Astrocyte (in vitro differentiated cells and primary cell): ENCODE measurements at regions not wholly inside any gene's neighbourhood (a gene's known extent, or its start where the extent isn't known, plus 50 kb on each side); places are given as distances from the start of the nearest gene placed in this dataset.

ENCODE experiments used
- EZH2 ChIP-seq: IDR thresholded peaks from 2 replicates; pipeline ENCODE4 v1.6.1; 2012; ENCODE audit warnings: mild to moderate bottlenecking, low read length, inconsistent platforms; ENCODE audit not compliant: insufficient read depth
- TF ChIP-seq, protein P1 (sequence below): IDR thresholded peaks from 2 replicates; pipeline ENCODE4 v1.5.1; 2011; ENCODE audit warnings: low read depth, mild to moderate bottlenecking, inconsistent platforms, low read length, moderate library complexity; ENCODE audit not compliant: insufficient read depth

- TF ChIP-seq, protein P1, sequence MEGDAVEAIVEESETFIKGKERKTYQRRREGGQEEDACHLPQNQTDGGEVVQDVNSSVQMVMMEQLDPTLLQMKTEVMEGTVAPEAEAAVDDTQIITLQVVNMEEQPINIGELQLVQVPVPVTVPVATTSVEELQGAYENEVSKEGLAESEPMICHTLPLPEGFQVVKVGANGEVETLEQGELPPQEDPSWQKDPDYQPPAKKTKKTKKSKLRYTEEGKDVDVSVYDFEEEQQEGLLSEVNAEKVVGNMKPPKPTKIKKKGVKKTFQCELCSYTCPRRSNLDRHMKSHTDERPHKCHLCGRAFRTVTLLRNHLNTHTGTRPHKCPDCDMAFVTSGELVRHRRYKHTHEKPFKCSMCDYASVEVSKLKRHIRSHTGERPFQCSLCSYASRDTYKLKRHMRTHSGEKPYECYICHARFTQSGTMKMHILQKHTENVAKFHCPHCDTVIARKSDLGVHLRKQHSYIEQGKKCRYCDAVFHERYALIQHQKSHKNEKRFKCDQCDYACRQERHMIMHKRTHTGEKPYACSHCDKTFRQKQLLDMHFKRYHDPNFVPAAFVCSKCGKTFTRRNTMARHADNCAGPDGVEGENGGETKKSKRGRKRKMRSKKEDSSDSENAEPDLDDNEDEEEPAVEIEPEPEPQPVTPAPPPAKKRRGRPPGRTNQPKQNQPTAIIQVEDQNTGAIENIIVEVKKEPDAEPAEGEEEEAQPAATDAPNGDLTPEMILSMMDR: no peak
- no peak for TF ChIP-seq EZH2
These were observed 109.2 kb downstream of the SOCS6 start for GRCh38 chr18:70398076-70398475.
